Keratinocyte (primary cell): ENCODE measurements at regions not wholly inside any gene's neighbourhood (a gene's known extent, or its start where the extent isn't known, plus 50 kb on each side); places are given as distances from the start of the nearest gene placed in this dataset.

Experiments
- DNase-seq: peaks from one replicate; pipeline ENCODE4 v3.0.0-alpha.2; 2011; ENCODE audit warnings: low read depth, missing footprints, low spot score
- FAIRE-seq: peaks from 2 replicates; lab custom pipeline; 2011; peaks lifted over from hg19 to GRCh38; lab: Jason Lieb, UNC
- H2AFZ ChIP-seq: 2 replicates; pipeline ENCODE4 v1.6.0; 2012; ENCODE audit warnings: low read length, control low read depth, inconsistent platforms; ENCODE audit not compliant: control insufficient read depth
- H3K27ac ChIP-seq: 2 replicates; pipeline ENCODE4 v1.5.1; 2011; ENCODE audit warnings: low read length; ENCODE audit not compliant: control insufficient read depth, insufficient read depth
- H3K27me3 ChIP-seq: 3 replicates; pipeline ENCODE4 v1.6.0; 2011; ENCODE audit warnings: low read length; ENCODE audit not compliant: control insufficient read depth, insufficient read depth; ENCODE audit errors: extremely low read depth
- H3K36me3 ChIP-seq, 2 experiments: 2 replicates in 1 of 2; 3 replicates in 1 of 2; pipeline ENCODE4 v1.5.1; 2011; ENCODE audit warnings: low read length in 2 of 2, mild to moderate bottlenecking in 1 of 2; ENCODE audit not compliant: control insufficient read depth in 2 of 2, insufficient read depth in 2 of 2; ENCODE audit errors: extremely low read depth in 1 of 2
- H3K4me1 ChIP-seq: 3 replicates; pipeline ENCODE4 v1.5.1; 2011; ENCODE audit warnings: low read length; ENCODE audit not compliant: control insufficient read depth, insufficient read depth; ENCODE audit errors: extremely low read depth
- H3K4me2 ChIP-seq: 3 replicates; pipeline ENCODE4 v1.6.0; 2011; ENCODE audit warnings: low read depth, low read length; ENCODE audit not compliant: control insufficient read depth, insufficient read depth; ENCODE audit errors: extremely low read depth
- H3K4me3 ChIP-seq, 3 experiments: fragments of 200-600 bp in 1 of 3; sonication (generic) in 1 of 3; 2 replicates in 2 of 3; 3 replicates in 1 of 3; pipeline ENCODE4 v1.5.1; 2011 to 2016; ENCODE audit warnings: low read length in 3 of 3, mild to moderate bottlenecking in 3 of 3, control low read depth in 2 of 3, inconsistent platforms in 1 of 3, low read depth in 1 of 3, mixed read lengths in 1 of 3, mixed run types in 1 of 3, moderate library complexity in 1 of 3; ENCODE audit not compliant: control insufficient read depth in 2 of 3, insufficient read depth in 2 of 3; ENCODE audit errors: extremely low read depth in 1 of 3
- H3K79me2 ChIP-seq: 2 replicates; pipeline ENCODE4 v1.6.0; 2012; ENCODE audit warnings: low read length; ENCODE audit not compliant: control insufficient read depth, insufficient read depth
- H3K9ac ChIP-seq: 3 replicates; pipeline ENCODE4 v1.6.0; 2011; ENCODE audit warnings: low read length; ENCODE audit not compliant: control insufficient read depth, insufficient read depth; ENCODE audit errors: extremely low read depth
- H3K9me1 ChIP-seq: 3 replicates; pipeline ENCODE4 v1.6.0; 2011; ENCODE audit warnings: low read length; ENCODE audit not compliant: control insufficient read depth, insufficient read depth; ENCODE audit errors: extremely low read depth
- H3K9me3 ChIP-seq: 2 replicates; pipeline ENCODE4 v1.5.1; 2012; ENCODE audit warnings: low read depth, low read length; ENCODE audit not compliant: control insufficient read depth
- H4K20me1 ChIP-seq: 3 replicates; pipeline ENCODE4 v1.6.0; 2011; ENCODE audit warnings: low read length; ENCODE audit not compliant: control insufficient read depth, insufficient read depth; ENCODE audit errors: extremely low read depth
- EZH2 ChIP-seq: IDR thresholded peaks from one replicate; pipeline ENCODE4 v1.6.1; 2012; ENCODE audit warnings: inconsistent platforms, mild to moderate bottlenecking, low read length, moderate library complexity
- dilution Hi-C: fragments of 300-500 bp; cut with MboI; formaldehyde crosslinking; loops from one replicate; pipeline ENCODE4 v1.7.0; 2020; ENCODE audit warnings: low sequenced_read_pairs; ENCODE audit not compliant: extremely low pct_ligation_motif_present
- TF ChIP-seq, protein P1 (sequence below), 3 experiments: IDR thresholded peaks in 1 of 3; conservative IDR thresholded peaks in 1 of 3; optimal IDR thresholded peaks in 1 of 3; 2 replicates in 2 of 3; 3 replicates in 1 of 3; pipeline versions ENCODE3 to v1.5.1; 2011; ENCODE audit warnings: low read length in 3 of 3, mild to moderate bottlenecking in 3 of 3, moderate library complexity in 2 of 3, control low read depth in 1 of 3, inconsistent platforms in 1 of 3; ENCODE audit not compliant: insufficient read depth in 2 of 3; ENCODE audit errors: extremely low read depth in 1 of 3

DNA sequence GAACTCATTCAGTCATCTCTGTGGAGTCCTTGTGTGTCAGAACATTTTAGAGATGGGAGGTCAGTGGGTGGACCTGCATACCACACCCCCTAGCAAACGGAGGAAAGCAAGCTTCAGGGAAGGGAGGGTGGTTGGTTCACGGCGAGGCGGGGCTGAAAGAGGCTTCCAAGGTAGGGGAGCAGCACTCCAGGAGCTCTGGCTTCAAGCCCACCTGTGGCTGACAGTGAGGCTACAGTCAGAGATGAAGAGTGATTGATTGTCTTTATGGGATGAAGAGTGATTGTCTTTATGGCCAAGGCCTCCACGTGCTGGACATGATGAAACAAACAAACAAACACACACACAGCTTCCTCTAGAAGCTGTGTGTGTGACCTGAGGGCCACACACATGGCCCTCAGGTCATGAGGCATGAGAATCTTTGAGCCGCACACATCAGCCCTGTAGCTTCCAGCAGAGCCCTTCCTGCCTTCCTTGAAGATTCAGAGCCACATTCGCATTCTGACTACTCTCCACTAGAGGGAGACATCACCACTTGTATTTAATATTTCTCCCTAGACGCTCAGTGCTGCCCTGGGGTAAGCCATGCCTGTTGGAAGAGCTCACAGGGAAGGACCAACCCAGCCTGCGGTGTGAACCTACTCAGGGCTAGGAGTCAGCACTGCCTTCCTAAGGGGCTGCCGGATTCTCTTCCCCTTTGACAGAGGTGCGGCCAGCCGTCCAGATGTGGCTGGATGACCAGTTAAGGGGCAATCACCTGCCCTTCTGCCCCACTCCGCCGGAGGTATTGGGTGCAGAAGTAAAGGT is 54.4 kb upstream of the KCNA1 start:
- H3K27me3 ChIP-seq, result peaks cover 35% of the 10 kb centered on the region
- no peak overlapping the region for H3K4me3 ChIP-seq
- no peak overlapping the region for H3K4me2 ChIP-seq
- DNase-seq (peak; percentile 35), FAIRE-seq (peak; percentile 74)
- dilution Hi-C loops, result no loop called here
- H3K27ac ChIP-seq, result no peak overlapping the region
- H4K20me1 ChIP-seq, result peaks cover 4% of the 10 kb centered on the region
- H3K79me2 ChIP-seq, result no peaks in the 10 kb centered on the region
- no peaks in the 10 kb centered on the region for H3K36me3 ChIP-seq
- peaks cover 2% of the 10 kb centered on the region for H3K4me1 ChIP-seq
- TF ChIP-seq, protein P1, sequence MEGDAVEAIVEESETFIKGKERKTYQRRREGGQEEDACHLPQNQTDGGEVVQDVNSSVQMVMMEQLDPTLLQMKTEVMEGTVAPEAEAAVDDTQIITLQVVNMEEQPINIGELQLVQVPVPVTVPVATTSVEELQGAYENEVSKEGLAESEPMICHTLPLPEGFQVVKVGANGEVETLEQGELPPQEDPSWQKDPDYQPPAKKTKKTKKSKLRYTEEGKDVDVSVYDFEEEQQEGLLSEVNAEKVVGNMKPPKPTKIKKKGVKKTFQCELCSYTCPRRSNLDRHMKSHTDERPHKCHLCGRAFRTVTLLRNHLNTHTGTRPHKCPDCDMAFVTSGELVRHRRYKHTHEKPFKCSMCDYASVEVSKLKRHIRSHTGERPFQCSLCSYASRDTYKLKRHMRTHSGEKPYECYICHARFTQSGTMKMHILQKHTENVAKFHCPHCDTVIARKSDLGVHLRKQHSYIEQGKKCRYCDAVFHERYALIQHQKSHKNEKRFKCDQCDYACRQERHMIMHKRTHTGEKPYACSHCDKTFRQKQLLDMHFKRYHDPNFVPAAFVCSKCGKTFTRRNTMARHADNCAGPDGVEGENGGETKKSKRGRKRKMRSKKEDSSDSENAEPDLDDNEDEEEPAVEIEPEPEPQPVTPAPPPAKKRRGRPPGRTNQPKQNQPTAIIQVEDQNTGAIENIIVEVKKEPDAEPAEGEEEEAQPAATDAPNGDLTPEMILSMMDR (optimal IDR thresholded peaks at IDR 0.05 in 1 of 3, IDR thresholded peaks at IDR 0.05 in 1 of 3, conservative IDR thresholded peaks at IDR 0.05 in 1 of 3; ENCODE audit: extremely low read depth in 1 of 3, insufficient read depth in 2 of 3, low read length in 3 of 3), result peak; percentile 75 to 82 (median 77)
- TF ChIP-seq EZH2, result no peak
- no peak overlapping the region for H2AFZ ChIP-seq
- no peaks in the 10 kb centered on the region for H3K9me3 ChIP-seq
- no peaks in the 10 kb centered on the region for H3K9me1 ChIP-seq
- H3K9ac ChIP-seq, result no peak overlapping the region

DNA sequence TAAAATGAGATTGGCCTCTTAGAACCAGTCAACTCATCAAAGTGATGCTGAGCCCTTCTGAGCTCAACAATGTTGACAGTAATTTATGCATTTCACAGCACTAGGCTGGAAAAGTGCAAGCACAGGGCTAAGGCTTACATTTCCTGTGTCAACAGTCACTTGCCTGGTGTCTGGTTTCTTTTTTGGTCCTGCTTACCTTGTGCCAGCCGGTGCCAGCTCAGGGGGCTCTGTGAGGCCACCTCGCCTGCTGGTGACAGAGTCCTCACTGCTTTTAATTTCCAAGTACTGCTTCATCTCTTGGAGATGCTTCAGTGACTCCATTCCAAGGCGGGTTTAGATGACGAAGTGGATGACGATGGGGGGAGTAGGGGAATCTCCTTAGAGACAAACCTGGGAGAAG is 53.1 kb upstream of the KCNA1 start:
- FAIRE-seq, result no peak
- H3K4me2 ChIP-seq, result no peak overlapping the region
- peaks cover 4% of the 10 kb centered on the region for H4K20me1 ChIP-seq
- no peak overlapping the region for H3K4me3 ChIP-seq
- H3K9ac ChIP-seq, result no peak overlapping the region
- DNase-seq, result no peak
- H3K36me3 ChIP-seq, result no peaks in the 10 kb centered on the region
- H2AFZ ChIP-seq, result no peak overlapping the region
- dilution Hi-C loops, result no loop called here
- peaks cover 35% of the 10 kb centered on the region for H3K27me3 ChIP-seq
- peaks cover 2% of the 10 kb centered on the region for H3K4me1 ChIP-seq
- TF ChIP-seq EZH2, result no peak
- TF ChIP-seq, protein P1 (optimal IDR thresholded peaks at IDR 0.05 in 1 of 3, IDR thresholded peaks at IDR 0.05 in 1 of 3, conservative IDR thresholded peaks at IDR 0.05 in 1 of 3; ENCODE audit: extremely low read depth in 1 of 3, insufficient read depth in 2 of 3, low read length in 3 of 3), result no peak
- H3K79me2 ChIP-seq, result no peaks in the 10 kb centered on the region
- H3K9me3 ChIP-seq, result no peaks in the 10 kb centered on the region
- H3K27ac ChIP-seq, result no peak overlapping the region
- H3K9me1 ChIP-seq, result no peaks in the 10 kb centered on the region
